HL-60 (cell line): ENCODE measurements at regions not wholly inside any gene's neighbourhood (a gene's known extent, or its start where the extent isn't known, plus 50 kb on each side); places are given as distances from the start of the nearest gene placed in this dataset.

ENCODE experiments used
- DNase-seq, 2 experiments: peaks; one replicate each; pipeline ENCODE4 v3.0.0-alpha.2; 2010 to 2020; ENCODE audit warnings: low read depth in 1 of 2, low spot score in 1 of 2
- H3K27ac ChIP-seq: fragments of 250-450 bp; sonication (Bioruptor Pico); replicated peaks from 2 replicates; pipeline ENCODE4 v1.5.1; 2020; ENCODE audit warnings: mild to moderate bottlenecking, moderate library complexity
- H3K27me3 ChIP-seq: fragments of 250-450 bp; sonication (Bioruptor Pico); 2 replicates; pipeline ENCODE4 v1.5.1; 2021; ENCODE audit warnings: mild to moderate bottlenecking, moderate library complexity; ENCODE audit not compliant: insufficient read depth, poor library complexity, severe bottlenecking
- H3K4me3 ChIP-seq: replicated peaks from 2 replicates; pipeline ENCODE4 v1.5.1; 2011; ENCODE audit warnings: mild to moderate bottlenecking, control low read depth, low read length; ENCODE audit not compliant: insufficient read depth
- GABPA ChIP-seq: IDR thresholded peaks from 2 replicates; pipeline ENCODE4 v1.6.1; 2012; ENCODE audit warnings: low read depth
- POLR2AphosphoS5 ChIP-seq: IDR thresholded peaks from 2 replicates; pipeline ENCODE4 v1.6.1; 2012; ENCODE audit warnings: low read depth
- REST ChIP-seq: IDR thresholded peaks from 2 replicates; pipeline ENCODE4 v1.6.1; 2012; ENCODE audit warnings: low read depth; ENCODE audit not compliant: insufficient replicate concordance
- SPI1 ChIP-seq: IDR thresholded peaks from 2 replicates; pipeline ENCODE4 v1.6.1; 2012; ENCODE audit warnings: low read depth, mild to moderate bottlenecking, borderline replicate concordance
- TF ChIP-seq, protein P1 (sequence below): IDR thresholded peaks from one replicate; pipeline ENCODE4 v1.5.1; 2011; ENCODE audit warnings: low read length, control low read depth, inconsistent platforms; ENCODE audit not compliant: insufficient read depth

DNA sequence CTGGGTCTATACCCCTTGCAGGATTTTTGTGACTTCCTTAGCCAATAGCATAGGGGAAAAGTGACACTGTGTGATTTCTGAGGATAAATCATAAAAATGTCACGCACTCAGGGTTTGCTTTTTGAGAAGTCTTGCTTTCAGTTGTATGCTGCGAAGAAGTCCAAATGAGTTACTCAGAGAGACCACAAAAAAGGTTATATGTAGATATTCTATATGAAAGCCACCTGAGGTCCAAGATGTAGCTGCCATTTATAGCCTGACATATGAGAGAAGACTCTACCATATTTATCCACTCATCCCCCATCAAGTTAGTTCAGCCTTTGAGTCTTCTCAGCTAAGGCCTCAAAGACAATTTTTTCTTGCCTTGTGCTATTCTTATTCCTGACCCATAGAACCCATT, 488.3 kb upstream of the MAP2 start:
- DNase-seq, result no peak
- Histone ChIP-seq H3K27ac (no peak overlapping the region), H3K27me3 (no peaks in the 10 kb centered on the region), H3K4me3 (no peak overlapping the region)
- TF ChIP-seq, protein P1, sequence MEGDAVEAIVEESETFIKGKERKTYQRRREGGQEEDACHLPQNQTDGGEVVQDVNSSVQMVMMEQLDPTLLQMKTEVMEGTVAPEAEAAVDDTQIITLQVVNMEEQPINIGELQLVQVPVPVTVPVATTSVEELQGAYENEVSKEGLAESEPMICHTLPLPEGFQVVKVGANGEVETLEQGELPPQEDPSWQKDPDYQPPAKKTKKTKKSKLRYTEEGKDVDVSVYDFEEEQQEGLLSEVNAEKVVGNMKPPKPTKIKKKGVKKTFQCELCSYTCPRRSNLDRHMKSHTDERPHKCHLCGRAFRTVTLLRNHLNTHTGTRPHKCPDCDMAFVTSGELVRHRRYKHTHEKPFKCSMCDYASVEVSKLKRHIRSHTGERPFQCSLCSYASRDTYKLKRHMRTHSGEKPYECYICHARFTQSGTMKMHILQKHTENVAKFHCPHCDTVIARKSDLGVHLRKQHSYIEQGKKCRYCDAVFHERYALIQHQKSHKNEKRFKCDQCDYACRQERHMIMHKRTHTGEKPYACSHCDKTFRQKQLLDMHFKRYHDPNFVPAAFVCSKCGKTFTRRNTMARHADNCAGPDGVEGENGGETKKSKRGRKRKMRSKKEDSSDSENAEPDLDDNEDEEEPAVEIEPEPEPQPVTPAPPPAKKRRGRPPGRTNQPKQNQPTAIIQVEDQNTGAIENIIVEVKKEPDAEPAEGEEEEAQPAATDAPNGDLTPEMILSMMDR, result no peak
- TF ChIP-seq SPI1 (no peak), POLR2AphosphoS5 (no peak), GABPA (no peak), REST (no peak)

DNA sequence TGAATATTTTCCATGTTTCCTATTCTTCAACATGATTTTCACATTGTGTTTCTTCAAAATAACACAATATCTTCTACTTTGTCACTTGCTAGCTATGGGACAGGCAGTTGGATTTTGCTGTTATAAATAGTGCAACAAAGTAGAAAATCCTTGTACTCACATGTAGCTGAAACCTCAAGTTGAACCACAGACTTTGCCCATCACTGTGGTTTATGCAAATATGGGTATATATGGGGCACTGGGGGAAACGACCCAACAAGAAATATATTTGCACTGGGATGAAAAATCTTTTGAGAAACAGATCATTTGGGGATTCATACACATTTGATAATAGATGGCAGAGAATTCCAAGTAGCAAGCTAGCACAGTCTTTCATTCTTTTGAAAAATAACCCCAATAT, 486.3 kb upstream of the MAP2 start:
- TF ChIP-seq REST (no peak), GABPA (no peak), POLR2AphosphoS5 (no peak), SPI1 (no peak)
- TF ChIP-seq, protein P1, result no peak
- Histone ChIP-seq H3K4me3 (no peak overlapping the region), H3K27ac (no peak overlapping the region), H3K27me3 (no peaks in the 10 kb centered on the region)
- DNase-seq, result no peak

DNA sequence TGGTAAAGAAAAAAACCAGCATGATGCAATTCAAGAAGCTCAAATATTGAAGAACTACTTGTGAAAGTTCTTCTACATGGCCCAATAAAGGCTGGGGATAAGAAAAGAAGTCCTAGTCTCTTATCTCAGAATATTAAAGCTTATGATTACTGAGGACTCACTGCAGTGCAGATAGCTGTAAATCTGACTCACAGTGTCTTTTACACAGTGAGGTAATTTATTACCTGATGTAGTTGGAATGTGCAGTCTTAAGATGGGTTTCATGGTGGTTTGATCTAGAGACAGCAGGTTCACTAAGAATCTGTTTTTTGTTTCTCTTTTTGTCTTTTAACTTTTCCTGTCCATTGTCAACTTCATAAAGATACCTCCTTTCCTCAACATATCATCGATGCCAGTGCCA, 484.0 kb upstream of the MAP2 start:
- TF ChIP-seq SPI1 (no peak), GABPA (no peak), REST (no peak)
- TF ChIP-seq, protein P1, result no peak
- Histone ChIP-seq H3K27ac (no peak overlapping the region), H3K27me3 (no peaks in the 10 kb centered on the region), H3K4me3 (no peak overlapping the region)
- DNase-seq, result no peak
